Panc1 (cell line): ENCODE measurements at regions not wholly inside any gene's neighbourhood (a gene's known extent, or its start where the extent isn't known, plus 50 kb on each side); places are given as distances from the start of the nearest gene placed in this dataset.

Experiments
- ATAC-seq: fragments of 200-7000 bp; cut with Tn5 transposase; 2 replicates; pipeline ENCODE4 v1.9.1; 2020; ENCODE audit warnings: mild to moderate bottlenecking, moderate library complexity
- BruUV-seq: library from RNA; stranded (reverse); fragments of 400-500 nt; replicated peaks from 2 replicates; lab custom pipeline; 2021; lab: Mats Ljungman, UMichigan
- CTCF ChIA-PET: fragments of 300-600 bp; sonication (Branson Sonifier 250); formaldehyde crosslinking; loops from one replicate; lab custom pipeline; 2022; ENCODE audit warnings: antibody characterized with exemption; lab: Charles Lee
- POLR2A ChIA-PET: fragments of 300-600 bp; sonication (Branson Sonifier 250); formaldehyde crosslinking; loops from one replicate; lab custom pipeline; 2022; ENCODE audit warnings: antibody characterized with exemption; lab: Charles Lee
- DNase-seq: peaks from one replicate; pipeline ENCODE4 v3.0.0-alpha.2; 2010; ENCODE audit warnings: low read depth, low spot score
- H3K27ac ChIP-seq: 2 replicates; pipeline ENCODE4 v1.5.1; 2011; ENCODE audit warnings: mild to moderate bottlenecking, low read length, inconsistent platforms
- H3K27me3 ChIP-seq: fragments of 200-500 bp; sonication (Bioruptor generic); 2 replicates; pipeline ENCODE4 v1.6.0; 2014; ENCODE audit warnings: low read length, inconsistent platforms; ENCODE audit not compliant: control insufficient read depth, insufficient read depth
- H3K36me3 ChIP-seq: fragments of 200-500 bp; sonication (Bioruptor generic); 2 replicates; pipeline ENCODE4 v1.5.1; 2014; ENCODE audit warnings: inconsistent platforms, mild to moderate bottlenecking, low read length, moderate library complexity; ENCODE audit not compliant: control insufficient read depth, insufficient read depth
- H3K4me1 ChIP-seq: 2 replicates; pipeline ENCODE4 v1.5.1; 2011; ENCODE audit warnings: inconsistent platforms, mild to moderate bottlenecking, low read length, moderate library complexity; ENCODE audit not compliant: control insufficient read depth, insufficient read depth
- H3K4me3 ChIP-seq, 2 experiments: 2 replicates each; pipeline ENCODE4 v1.5.1; 2011 to 2012; ENCODE audit warnings: low read depth in 2 of 2, low read length in 2 of 2, mild to moderate bottlenecking in 2 of 2, inconsistent platforms in 1 of 2, moderate library complexity in 1 of 2
- H3K9me3 ChIP-seq: fragments of 200-500 bp; sonication (Bioruptor generic); 2 replicates; pipeline ENCODE4 v1.5.1; 2014; ENCODE audit warnings: low read depth, mild to moderate bottlenecking, inconsistent platforms, low read length, moderate library complexity; ENCODE audit not compliant: control insufficient read depth, insufficient read depth
- POLR2AphosphoS5 ChIP-seq: IDR thresholded peaks from 2 replicates; pipeline ENCODE4 v1.6.1; 2012; ENCODE audit warnings: mild to moderate bottlenecking, low read depth, low read length, moderate library complexity
- SIN3A ChIP-seq: IDR thresholded peaks from 2 replicates; pipeline ENCODE4 v1.6.1; 2012; ENCODE audit warnings: low read depth, mild to moderate bottlenecking, low read length, moderate library complexity, borderline replicate concordance; ENCODE audit not compliant: insufficient read depth
- TCF7L2 ChIP-seq: IDR thresholded peaks from 2 replicates; pipeline ENCODE4 v1.6.1; 2011; ENCODE audit warnings: mild to moderate bottlenecking, low read depth, low read length, inconsistent platforms
- in situ Hi-C: cut with HindIII; loops from 2 replicates; pipeline ENCODE4 v1.10.0; 2016; ENCODE audit warnings: low sequenced_read_pairs, low pct_unique_long_range_greater_than_20kb
- intact Hi-C: fragments of 100-400 bp; cut with micrococcal nuclease; formaldehyde crosslinking; loops from one replicate; pipeline ENCODE4 v1.10.0; 2022; ENCODE audit not compliant: unreplicated experiment
- TF ChIP-seq, protein P1 (sequence below): fragments of 450-650 bp; IDR thresholded peaks from 2 replicates; pipeline ENCODE4 v1.5.1; 2017; ENCODE audit warnings: mild to moderate bottlenecking
- TF ChIP-seq, protein P2 (sequence below), 2 experiments: IDR thresholded peaks; 2 replicates each; pipeline ENCODE4 v1.6.1; 2011 to 2012; ENCODE audit warnings: low read depth in 2 of 2, control low read depth in 1 of 2, low read length in 1 of 2, mild to moderate bottlenecking in 1 of 2, moderate library complexity in 1 of 2; ENCODE audit not compliant: insufficient read depth in 1 of 2

DNA sequence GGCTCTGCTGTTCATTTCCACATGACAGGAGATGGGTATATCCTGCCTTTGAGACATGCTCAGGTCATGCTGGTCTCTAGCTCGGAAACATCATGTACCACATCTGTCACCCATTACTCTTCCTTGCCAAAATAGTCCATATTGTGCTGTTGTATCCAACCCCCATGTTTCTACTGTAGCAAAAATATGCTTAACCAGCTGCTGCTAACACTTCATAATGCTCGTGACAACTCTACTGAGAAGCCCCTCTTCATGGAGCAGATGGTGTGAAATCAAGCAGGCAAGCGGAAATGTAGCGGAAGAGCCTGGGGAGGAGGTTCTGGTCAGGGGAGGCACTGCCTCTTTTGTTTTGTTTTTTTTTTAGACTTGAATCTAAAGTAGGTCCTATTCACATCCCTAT lies 82.9 kb downstream of the NPY start:
- intact Hi-C loops (no loop called here), in situ Hi-C loops (no loop called here)
- ATAC-seq (no peak), DNase-seq (no peak)
- no peaks in the 10 kb centered on the region for H3K4me1 ChIP-seq
- no peak overlapping the region for H3K27ac ChIP-seq
- CTCF ChIA-PET, result no interaction called here
- POLR2A ChIA-PET, result no interaction called here
- no peaks in the 10 kb centered on the region for H3K36me3 ChIP-seq
- TF ChIP-seq, protein P1, sequence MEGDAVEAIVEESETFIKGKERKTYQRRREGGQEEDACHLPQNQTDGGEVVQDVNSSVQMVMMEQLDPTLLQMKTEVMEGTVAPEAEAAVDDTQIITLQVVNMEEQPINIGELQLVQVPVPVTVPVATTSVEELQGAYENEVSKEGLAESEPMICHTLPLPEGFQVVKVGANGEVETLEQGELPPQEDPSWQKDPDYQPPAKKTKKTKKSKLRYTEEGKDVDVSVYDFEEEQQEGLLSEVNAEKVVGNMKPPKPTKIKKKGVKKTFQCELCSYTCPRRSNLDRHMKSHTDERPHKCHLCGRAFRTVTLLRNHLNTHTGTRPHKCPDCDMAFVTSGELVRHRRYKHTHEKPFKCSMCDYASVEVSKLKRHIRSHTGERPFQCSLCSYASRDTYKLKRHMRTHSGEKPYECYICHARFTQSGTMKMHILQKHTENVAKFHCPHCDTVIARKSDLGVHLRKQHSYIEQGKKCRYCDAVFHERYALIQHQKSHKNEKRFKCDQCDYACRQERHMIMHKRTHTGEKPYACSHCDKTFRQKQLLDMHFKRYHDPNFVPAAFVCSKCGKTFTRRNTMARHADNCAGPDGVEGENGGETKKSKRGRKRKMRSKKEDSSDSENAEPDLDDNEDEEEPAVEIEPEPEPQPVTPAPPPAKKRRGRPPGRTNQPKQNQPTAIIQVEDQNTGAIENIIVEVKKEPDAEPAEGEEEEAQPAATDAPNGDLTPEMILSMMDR, result no peak
- TF ChIP-seq TCF7L2 (no peak), SIN3A (no peak), POLR2AphosphoS5 (no peak)
- TF ChIP-seq, protein P2, sequence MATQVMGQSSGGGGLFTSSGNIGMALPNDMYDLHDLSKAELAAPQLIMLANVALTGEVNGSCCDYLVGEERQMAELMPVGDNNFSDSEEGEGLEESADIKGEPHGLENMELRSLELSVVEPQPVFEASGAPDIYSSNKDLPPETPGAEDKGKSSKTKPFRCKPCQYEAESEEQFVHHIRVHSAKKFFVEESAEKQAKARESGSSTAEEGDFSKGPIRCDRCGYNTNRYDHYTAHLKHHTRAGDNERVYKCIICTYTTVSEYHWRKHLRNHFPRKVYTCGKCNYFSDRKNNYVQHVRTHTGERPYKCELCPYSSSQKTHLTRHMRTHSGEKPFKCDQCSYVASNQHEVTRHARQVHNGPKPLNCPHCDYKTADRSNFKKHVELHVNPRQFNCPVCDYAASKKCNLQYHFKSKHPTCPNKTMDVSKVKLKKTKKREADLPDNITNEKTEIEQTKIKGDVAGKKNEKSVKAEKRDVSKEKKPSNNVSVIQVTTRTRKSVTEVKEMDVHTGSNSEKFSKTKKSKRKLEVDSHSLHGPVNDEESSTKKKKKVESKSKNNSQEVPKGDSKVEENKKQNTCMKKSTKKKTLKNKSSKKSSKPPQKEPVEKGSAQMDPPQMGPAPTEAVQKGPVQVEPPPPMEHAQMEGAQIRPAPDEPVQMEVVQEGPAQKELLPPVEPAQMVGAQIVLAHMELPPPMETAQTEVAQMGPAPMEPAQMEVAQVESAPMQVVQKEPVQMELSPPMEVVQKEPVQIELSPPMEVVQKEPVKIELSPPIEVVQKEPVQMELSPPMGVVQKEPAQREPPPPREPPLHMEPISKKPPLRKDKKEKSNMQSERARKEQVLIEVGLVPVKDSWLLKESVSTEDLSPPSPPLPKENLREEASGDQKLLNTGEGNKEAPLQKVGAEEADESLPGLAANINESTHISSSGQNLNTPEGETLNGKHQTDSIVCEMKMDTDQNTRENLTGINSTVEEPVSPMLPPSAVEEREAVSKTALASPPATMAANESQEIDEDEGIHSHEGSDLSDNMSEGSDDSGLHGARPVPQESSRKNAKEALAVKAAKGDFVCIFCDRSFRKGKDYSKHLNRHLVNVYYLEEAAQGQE (IDR thresholded peaks at IDR 0.05; ENCODE audit: insufficient read depth in 1 of 2, low read depth in 2 of 2, low read length in 1 of 2), result no peak
- no TSS peak for BruUV-seq
- no peaks in the 10 kb centered on the region for H3K9me3 ChIP-seq
- no peak overlapping the region for H3K4me3 ChIP-seq
- H3K27me3 ChIP-seq, result 0 out of 2 replicates have a peak, but pooled peaks cover 3% of the 10 kb centered on the region

DNA sequence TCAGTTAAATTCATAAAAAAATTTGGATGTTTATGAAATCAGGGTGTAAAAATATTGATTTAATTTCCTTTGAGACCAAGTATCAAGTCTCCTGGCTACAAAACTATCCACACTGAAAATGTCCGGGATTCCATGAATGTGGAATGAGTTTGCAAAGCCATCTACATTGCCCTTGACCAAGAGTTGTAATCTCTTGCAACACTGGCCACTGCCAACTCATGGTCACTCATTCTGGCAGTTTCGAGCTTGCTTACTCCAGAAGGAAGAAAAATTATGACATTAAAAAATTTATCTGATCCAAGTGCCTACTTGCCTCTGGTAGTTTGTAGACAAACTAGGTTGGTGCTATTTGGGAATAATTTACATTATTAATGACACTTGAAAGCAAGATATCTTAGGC lies 84.2 kb downstream of the NPY start:
- no peaks in the 10 kb centered on the region for H3K4me1 ChIP-seq
- H3K9me3 ChIP-seq, result no peaks in the 10 kb centered on the region
- H3K27me3 ChIP-seq, result 0 out of 2 replicates have a peak, but pooled peaks cover 3% of the 10 kb centered on the region
- ChIA-PET POLR2A (no interaction called here), CTCF (no interaction called here)
- no TSS peak for BruUV-seq
- DNase-seq (no peak), ATAC-seq (no peak)
- no peak for TF ChIP-seq POLR2AphosphoS5
- no peaks in the 10 kb centered on the region for H3K36me3 ChIP-seq
- H3K4me3 ChIP-seq, result no peak overlapping the region
- intact Hi-C loops (no loop called here), in situ Hi-C loops (no loop called here)
- no peak overlapping the region for H3K27ac ChIP-seq

- BruUV-seq, result no TSS peak
- Histone ChIP-seq H3K9me3 (no peaks in the 10 kb centered on the region), H3K27me3 (0 out of 2 replicates have a peak, but pooled peaks cover 3% of the 10 kb centered on the region), H3K36me3 (no peaks in the 10 kb centered on the region), H3K4me1 (no peaks in the 10 kb centered on the region), H3K27ac (no peak overlapping the region), H3K4me3 (no peak overlapping the region)
- TF ChIP-seq TCF7L2 (no peak), POLR2AphosphoS5 (no peak), SIN3A (no peak)
- TF ChIP-seq, protein P1, result no peak
- TF ChIP-seq, protein P2 (IDR thresholded peaks at IDR 0.05; ENCODE audit: insufficient read depth in 1 of 2, low read depth in 2 of 2, low read length in 1 of 2), result no peak
- ChIA-PET CTCF (no interaction called here), POLR2A (no interaction called here)
- intact Hi-C loops, result no loop called here
- no peak for ATAC-seq
- in situ Hi-C loops, result no loop called here
- no peak for DNase-seq
These were observed 86.6 kb downstream of the NPY start for GRCh38 chr7:24370541-24370940.
